ENCODE measurements at regions not wholly inside any gene's neighbourhood (a gene's known extent, or its start where the extent isn't known, plus 50 kb on each side); places are given as distances from the start of the nearest gene placed in this dataset.

DNA sequence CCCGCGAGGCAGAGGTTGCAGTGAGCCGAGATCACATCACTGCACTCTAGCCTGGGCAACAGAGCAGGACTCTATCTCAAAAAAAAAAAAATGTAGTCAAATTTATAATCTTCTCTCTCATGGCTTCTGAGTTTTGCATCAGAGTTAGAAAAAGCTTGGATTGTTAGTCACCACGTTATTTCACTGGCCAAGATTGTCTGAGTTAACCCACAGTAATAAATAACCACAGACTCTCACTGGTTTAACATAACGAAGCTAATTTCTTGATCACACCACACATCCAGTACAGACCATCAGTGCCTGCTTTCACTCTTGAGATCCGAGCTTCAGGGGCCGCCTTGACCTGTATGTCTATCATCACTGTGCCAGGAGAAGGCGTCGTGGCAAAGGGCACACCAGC lies 116.8 kb upstream of the JCAD start:
- TF ChIP-seq, protein P1, sequence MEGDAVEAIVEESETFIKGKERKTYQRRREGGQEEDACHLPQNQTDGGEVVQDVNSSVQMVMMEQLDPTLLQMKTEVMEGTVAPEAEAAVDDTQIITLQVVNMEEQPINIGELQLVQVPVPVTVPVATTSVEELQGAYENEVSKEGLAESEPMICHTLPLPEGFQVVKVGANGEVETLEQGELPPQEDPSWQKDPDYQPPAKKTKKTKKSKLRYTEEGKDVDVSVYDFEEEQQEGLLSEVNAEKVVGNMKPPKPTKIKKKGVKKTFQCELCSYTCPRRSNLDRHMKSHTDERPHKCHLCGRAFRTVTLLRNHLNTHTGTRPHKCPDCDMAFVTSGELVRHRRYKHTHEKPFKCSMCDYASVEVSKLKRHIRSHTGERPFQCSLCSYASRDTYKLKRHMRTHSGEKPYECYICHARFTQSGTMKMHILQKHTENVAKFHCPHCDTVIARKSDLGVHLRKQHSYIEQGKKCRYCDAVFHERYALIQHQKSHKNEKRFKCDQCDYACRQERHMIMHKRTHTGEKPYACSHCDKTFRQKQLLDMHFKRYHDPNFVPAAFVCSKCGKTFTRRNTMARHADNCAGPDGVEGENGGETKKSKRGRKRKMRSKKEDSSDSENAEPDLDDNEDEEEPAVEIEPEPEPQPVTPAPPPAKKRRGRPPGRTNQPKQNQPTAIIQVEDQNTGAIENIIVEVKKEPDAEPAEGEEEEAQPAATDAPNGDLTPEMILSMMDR (IDR thresholded peaks at IDR 0.05; ENCODE audit: low read depth, low read length, poor library complexity, severe bottlenecking) = no peak
- TF ChIP-seq EZH2phosphoT487 (IDR thresholded peaks at IDR 0.05; ENCODE audit: borderline replicate concordance, low read length) = no peak
